IPS-20b (cell line): ENCODE measurements at regions not wholly inside any gene's neighbourhood (a gene's known extent, or its start where the extent isn't known, plus 50 kb on each side); places are given as distances from the start of the nearest gene placed in this dataset.

Experiments
- H3K27ac ChIP-seq: one replicate; pipeline ENCODE4 v1.5.1; 2013; ENCODE audit warnings: low read length
- H3K27me3 ChIP-seq: 2 replicates; pipeline ENCODE4 v1.6.1; 2013; ENCODE audit warnings: mild to moderate bottlenecking, low read length, inconsistent platforms; ENCODE audit not compliant: insufficient read depth
- H3K36me3 ChIP-seq: 2 replicates; pipeline ENCODE4 v1.6.1; 2013; ENCODE audit warnings: low read depth, mild to moderate bottlenecking, inconsistent platforms, low read length, moderate library complexity; ENCODE audit not compliant: insufficient read depth
- H3K4me1 ChIP-seq: 2 replicates; pipeline ENCODE4 v1.6.1; 2013; ENCODE audit warnings: mild to moderate bottlenecking, control low read depth, inconsistent platforms, low read length, moderate library complexity; ENCODE audit not compliant: insufficient read depth
- H3K4me3 ChIP-seq: 2 replicates; pipeline ENCODE4 v1.5.1; 2013; ENCODE audit warnings: mild to moderate bottlenecking, low read length, inconsistent platforms
- H3K9ac ChIP-seq: 2 replicates; pipeline ENCODE4 v1.6.1; 2013; ENCODE audit warnings: low read depth, mild to moderate bottlenecking, inconsistent platforms, low read length, moderate library complexity
- H3K9me3 ChIP-seq: 2 replicates; pipeline ENCODE4 v1.6.1; 2013; ENCODE audit warnings: mild to moderate bottlenecking, low read depth, low read length, inconsistent platforms; ENCODE audit not compliant: insufficient read depth

- no peaks in the 10 kb centered on the region for H3K36me3 ChIP-seq
- H3K4me3 ChIP-seq = no peak overlapping the region
- no peak overlapping the region for H3K27ac ChIP-seq
- H3K9me3 ChIP-seq = no peaks in the 10 kb centered on the region
- H3K4me1 ChIP-seq = no peaks in the 10 kb centered on the region
- H3K27me3 ChIP-seq = no peaks in the 10 kb centered on the region
- no peak overlapping the region for H3K9ac ChIP-seq
Measured at GRCh38 chr21:31446226-31446855, 102.3 kb upstream of the TIAM1 start.

GRCh38 chr21:31445137-31445536 lies 101.1 kb upstream of the TIAM1 start:
- Histone ChIP-seq H3K4me1 (no peaks in the 10 kb centered on the region), H3K27me3 (no peaks in the 10 kb centered on the region), H3K36me3 (no peaks in the 10 kb centered on the region), H3K9me3 (no peaks in the 10 kb centered on the region), H3K27ac (no peak overlapping the region), H3K4me3 (no peak overlapping the region), H3K9ac (no peak overlapping the region)

- no peak overlapping the region for H3K27ac ChIP-seq
- H3K9ac ChIP-seq = no peak overlapping the region
- no peaks in the 10 kb centered on the region for H3K9me3 ChIP-seq
- no peak overlapping the region for H3K4me3 ChIP-seq
- H3K36me3 ChIP-seq = no peaks in the 10 kb centered on the region
- H3K27me3 ChIP-seq = no peaks in the 10 kb centered on the region
- H3K4me1 ChIP-seq = no peaks in the 10 kb centered on the region
Measured at GRCh38 chr21:31443736-31444521, 99.9 kb upstream of the TIAM1 start.

- Histone ChIP-seq H3K27me3 (no peaks in the 10 kb centered on the region), H3K4me1 (no peaks in the 10 kb centered on the region), H3K9ac (no peak overlapping the region), H3K27ac (no peak overlapping the region), H3K4me3 (no peak overlapping the region), H3K9me3 (no peaks in the 10 kb centered on the region), H3K36me3 (no peaks in the 10 kb centered on the region)
Measured at GRCh38 chr21:31442339-31442738, 98.3 kb upstream of the TIAM1 start.

GRCh38 chr21:31429506-31429905 lies 85.4 kb upstream of the TIAM1 start:
- H3K4me1 ChIP-seq = peaks cover 5% of the 10 kb centered on the region; the same call in 1 of the 2 replicates
- no peaks in the 10 kb centered on the region for H3K9me3 ChIP-seq
- no peaks in the 10 kb centered on the region for H3K27me3 ChIP-seq
- H3K4me3 ChIP-seq = no peak overlapping the region
- H3K36me3 ChIP-seq = no peaks in the 10 kb centered on the region
- no peak overlapping the region for H3K9ac ChIP-seq
- H3K27ac ChIP-seq = no peak overlapping the region

- Histone ChIP-seq H3K36me3 (no peaks in the 10 kb centered on the region), H3K27ac (no peak overlapping the region), H3K4me1 (peaks cover 5% of the 10 kb centered on the region; the same call in 1 of the 2 replicates), H3K4me3 (no peak overlapping the region), H3K9me3 (no peaks in the 10 kb centered on the region), H3K27me3 (no peaks in the 10 kb centered on the region), H3K9ac (no peak overlapping the region)
Measured at GRCh38 chr21:31426235-31426797, 82.3 kb upstream of the TIAM1 start.

GRCh38 chr21:31425138-31425537 lies 81.1 kb upstream of the TIAM1 start:
- no peak overlapping the region for H3K9ac ChIP-seq
- H3K4me3 ChIP-seq = no peak overlapping the region
- H3K27ac ChIP-seq = no peak overlapping the region
- H3K36me3 ChIP-seq = no peaks in the 10 kb centered on the region
- no peaks in the 10 kb centered on the region for H3K9me3 ChIP-seq
- H3K4me1 ChIP-seq = peaks cover 5% of the 10 kb centered on the region; the same call in 1 of the 2 replicates
- H3K27me3 ChIP-seq = no peaks in the 10 kb centered on the region

GRCh38 chr21:31424058-31424457 lies 80.0 kb upstream of the TIAM1 start:
- Histone ChIP-seq H3K4me1 (peaks cover 5% of the 10 kb centered on the region; the same call in 1 of the 2 replicates), H3K9ac (no peak overlapping the region)

GRCh38 chr21:31420988-31421387 lies 76.9 kb upstream of the TIAM1 start:
- Histone ChIP-seq H3K27me3 (no peaks in the 10 kb centered on the region), H3K4me3 (no peak overlapping the region), H3K36me3 (no peaks in the 10 kb centered on the region), H3K9ac (no peak overlapping the region), H3K4me1 (peaks cover 11% of the 10 kb centered on the region; the same call in 1 of the 2 replicates), H3K9me3 (no peaks in the 10 kb centered on the region), H3K27ac (no peak overlapping the region)

More at GRCh38 chr21:31424058-31424457, 80.0 kb upstream of the TIAM1 start:
- Histone ChIP-seq H3K9me3 (no peaks in the 10 kb centered on the region), H3K4me3 (no peak overlapping the region), H3K27me3 (no peaks in the 10 kb centered on the region), H3K27ac (no peak overlapping the region), H3K36me3 (no peaks in the 10 kb centered on the region)

- Histone ChIP-seq H3K27me3 (no peaks in the 10 kb centered on the region), H3K27ac (no peak overlapping the region), H3K9me3 (no peaks in the 10 kb centered on the region), H3K4me3 (no peak overlapping the region), H3K9ac (no peak overlapping the region), H3K4me1 (peaks cover 10% of the 10 kb centered on the region; the same call in 1 of the 2 replicates), H3K36me3 (no peaks in the 10 kb centered on the region)
Measured at GRCh38 chr21:31420354-31420753, 76.3 kb upstream of the TIAM1 start.

GRCh38 chr21:31418377-31419001 lies 74.4 kb upstream of the TIAM1 start:
- Histone ChIP-seq H3K4me1 (0 out of 2 replicates have a peak, but pooled peaks cover 5% of the 10 kb centered on the region), H3K27me3 (no peaks in the 10 kb centered on the region), H3K9me3 (no peaks in the 10 kb centered on the region), H3K27ac (no peak overlapping the region), H3K36me3 (no peaks in the 10 kb centered on the region), H3K9ac (peak overlapping the region; percentile 8; the same call in 1 of the 2 replicates), H3K4me3 (no peak overlapping the region)
